HG02642 (cell line): ENCODE measurements at regions not wholly inside any gene's neighbourhood (a gene's known extent, or its start where the extent isn't known, plus 50 kb on each side); places are given as distances from the start of the nearest gene placed in this dataset.

Experiments used
- ATAC-seq: cut with Tn5 transposase; IDR thresholded peaks from one replicate; pipeline ENCODE4 v1.9.1; 2021; ENCODE audit warnings: mild to moderate bottlenecking; ENCODE audit not compliant: unreplicated experiment, poor library complexity

GRCh38 chr6:134866563-134866962 is 83.3 kb downstream of the ALDH8A1 start:
- ATAC-seq = no peak

- ATAC-seq = no peak
Observed at GRCh38 chr6:134864558-134864957, 85.3 kb downstream of the ALDH8A1 start.

- ATAC-seq = no peak
Observed at GRCh38 chr6:134863763-134864510, 86.0 kb downstream of the ALDH8A1 start.

GRCh38 chr6:134854366-134854765 is 95.5 kb downstream of the ALDH8A1 start:
- no peak for ATAC-seq

- no peak for ATAC-seq
Observed at GRCh38 chr6:134853111-134854055, 96.5 kb downstream of the ALDH8A1 start.

GRCh38 chr6:134851548-134851947 is 98.4 kb downstream of the ALDH8A1 start:
- no peak for ATAC-seq

GRCh38 chr6:134850721-134851305 is 99.1 kb downstream of the ALDH8A1 start:
- ATAC-seq = no peak

- ATAC-seq = no peak
Observed at GRCh38 chr6:134849920-134850447, 99.9 kb downstream of the ALDH8A1 start.

GRCh38 chr6:134848076-134848475 is 101.8 kb downstream of the ALDH8A1 start:
- no peak for ATAC-seq

GRCh38 chr6:134846865-134847264 is 103.0 kb downstream of the ALDH8A1 start:
- no peak for ATAC-seq

- no peak for ATAC-seq
Observed at GRCh38 chr6:134846031-134846430, 103.9 kb downstream of the ALDH8A1 start.

- ATAC-seq = no peak
Observed at GRCh38 chr6:134844120-134844519, 105.8 kb downstream of the ALDH8A1 start.

GRCh38 chr6:134840086-134840867 is 109.6 kb downstream of the ALDH8A1 start:
- no peak for ATAC-seq

GRCh38 chr6:134835993-134836392 is 113.9 kb downstream of the ALDH8A1 start:
- ATAC-seq = no peak

GRCh38 chr6:134830940-134831339 is 119.0 kb downstream of the ALDH8A1 start:
- no peak for ATAC-seq

- no peak for ATAC-seq
Observed at GRCh38 chr6:134830194-134830593, 119.7 kb downstream of the ALDH8A1 start.

- no peak for ATAC-seq
Observed at GRCh38 chr6:134828641-134829040, 121.3 kb downstream of the ALDH8A1 start.

- peak; percentile 40 for ATAC-seq
Observed at GRCh38 chr6:134826889-134827737, 122.8 kb downstream of the ALDH8A1 start.

GRCh38 chr6:134823710-134824034 is 126.2 kb downstream of the ALDH8A1 start:
- no peak for ATAC-seq
